A673 (cell line): ENCODE measurements at regions not wholly inside any gene's neighbourhood (a gene's known extent, or its start where the extent isn't known, plus 50 kb on each side); places are given as distances from the start of the nearest gene placed in this dataset.

Experiments
- BruUV-seq: library from RNA; stranded (reverse); fragments of 400-500 nt; replicated peaks from 2 replicates; lab custom pipeline; 2021; lab: Mats Ljungman, UMichigan
- CTCF ChIA-PET: fragments of 300-600 bp; sonication (Branson Sonifier 250); formaldehyde crosslinking; loops from one replicate; lab custom pipeline; 2022; ENCODE audit warnings: antibody characterized with exemption; lab: Charles Lee
- POLR2A ChIA-PET: fragments of 300-600 bp; sonication (Branson Sonifier 250); formaldehyde crosslinking; loops from one replicate; lab custom pipeline; 2022; ENCODE audit warnings: antibody characterized with exemption; ENCODE audit not compliant: low non-redundant PET; lab: Charles Lee
- DNase-seq: peaks from one replicate; pipeline ENCODE4 v3.0.0-alpha.2; 2015; ENCODE audit warnings: low spot score
- H3K27ac ChIP-seq: fragments of 200-600 bp; sonication (generic); 2 replicates; pipeline ENCODE4 v1.5.1; 2016; ENCODE audit warnings: mixed run types, low read depth, mild to moderate bottlenecking, mixed read lengths, antibody characterized with exemption, low read length; ENCODE audit not compliant: poor library complexity, severe bottlenecking
- H3K27me3 ChIP-seq: fragments of 200-600 bp; sonication (generic); replicated peaks from 2 replicates; pipeline ENCODE4 v1.6.1; 2017; ENCODE audit warnings: mixed run types, low read depth, mild to moderate bottlenecking, mixed read lengths, antibody characterized with exemption, low read length; ENCODE audit not compliant: insufficient read depth, poor library complexity
- H3K36me3 ChIP-seq: fragments of 200-600 bp; sonication (generic); 2 replicates; pipeline ENCODE4 v1.6.1; 2016; ENCODE audit warnings: mixed run types, mild to moderate bottlenecking, mixed read lengths, antibody characterized with exemption, low read length; ENCODE audit not compliant: insufficient read depth, poor library complexity, severe bottlenecking
- H3K4me1 ChIP-seq: fragments of 200-600 bp; sonication (generic); 2 replicates; pipeline ENCODE4 v1.6.1; 2017; ENCODE audit warnings: mixed run types, mild to moderate bottlenecking, mixed read lengths, antibody characterized with exemption, low read length; ENCODE audit not compliant: insufficient read depth, poor library complexity, severe bottlenecking
- H3K4me3 ChIP-seq: fragments of 200-600 bp; sonication (generic); 2 replicates; pipeline ENCODE4 v1.5.1; 2016; ENCODE audit warnings: low read depth, mixed run types, mild to moderate bottlenecking, mixed read lengths, low read length; ENCODE audit not compliant: poor library complexity, severe bottlenecking
- H3K9me3 ChIP-seq: fragments of 200-600 bp; sonication (generic); 2 replicates; pipeline ENCODE4 v1.6.1; 2016; ENCODE audit warnings: mixed run types, low read depth, mild to moderate bottlenecking, mixed read lengths, antibody characterized with exemption, low read length; ENCODE audit not compliant: poor library complexity, severe bottlenecking
- CTCF ChIP-seq: fragments of 300-800, 200-600 bp; sonication (generic); conservative IDR thresholded peaks from 2 replicates; pipeline ENCODE4 v1.5.1; 2017; ENCODE audit warnings: low read depth, mild to moderate bottlenecking, antibody characterized with exemption, low read length, moderate library complexity, mixed read lengths
- EZH2 ChIP-seq: fragments of 200-600 bp; sonication (generic); IDR thresholded peaks from 2 replicates; pipeline ENCODE4 v1.6.1; 2017; ENCODE audit warnings: borderline replicate concordance, low read depth, mild to moderate bottlenecking, mixed read lengths, antibody characterized with exemption, low read length; ENCODE audit not compliant: poor library complexity, severe bottlenecking
- intact Hi-C: fragments of 100-400 bp; cut with micrococcal nuclease; formaldehyde crosslinking; loops from one replicate; pipeline ENCODE4 v1.10.0; 2022; ENCODE audit not compliant: unreplicated experiment

- POLR2A ChIA-PET: no interaction called here
- Histone ChIP-seq H3K27ac (no peak overlapping the region), H3K4me3 (no peak overlapping the region), H3K9me3 (no peaks in the 10 kb centered on the region), H3K4me1 (no peaks in the 10 kb centered on the region), H3K27me3 (no peaks in the 10 kb centered on the region), H3K36me3 (no peaks in the 10 kb centered on the region)
- intact Hi-C loops: no loop called here
- no TSS peak for BruUV-seq
- DNase-seq: no peak
- CTCF ChIA-PET: no interaction called here
- no peak for TF ChIP-seq EZH2
Measured at GRCh38 chr7:110061387-110061786, 1029.5 kb upstream of the LRRN3 start.

DNA sequence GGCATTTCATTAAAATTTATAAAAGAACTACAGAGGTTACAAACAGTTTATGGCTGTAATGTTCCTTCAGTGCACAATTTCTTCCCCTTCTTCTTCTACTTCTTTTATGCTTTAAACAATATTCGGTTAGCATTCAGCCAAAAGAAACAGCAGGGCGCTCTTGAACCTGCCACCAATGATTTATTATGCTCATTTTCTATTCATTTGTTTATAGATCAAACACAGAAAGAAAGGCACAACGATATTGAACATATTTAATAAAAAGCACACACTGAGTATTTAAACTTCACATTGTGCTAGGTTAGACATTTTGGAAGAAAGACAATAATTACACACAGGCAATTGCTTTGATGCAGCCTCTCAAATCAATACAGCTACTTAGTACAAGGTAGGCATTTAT is 1025.8 kb upstream of the LRRN3 start:
- no peak overlapping the region for H3K4me3 ChIP-seq
- no peaks in the 10 kb centered on the region for H3K4me1 ChIP-seq
- intact Hi-C loops: no loop called here
- TF ChIP-seq CTCF (no peak), EZH2 (no peak)
- ChIA-PET POLR2A (no interaction called here), CTCF (no interaction called here)
- no peaks in the 10 kb centered on the region for H3K27me3 ChIP-seq
- no TSS peak for BruUV-seq
- H3K27ac ChIP-seq: no peak overlapping the region
- H3K36me3 ChIP-seq: no peaks in the 10 kb centered on the region
- DNase-seq: peak; percentile 11
- no peaks in the 10 kb centered on the region for H3K9me3 ChIP-seq

GRCh38 chr7:110066843-110067242 is 1024.1 kb upstream of the LRRN3 start:
- no peaks in the 10 kb centered on the region for H3K9me3 ChIP-seq
- no peaks in the 10 kb centered on the region for H3K36me3 ChIP-seq
- H3K4me1 ChIP-seq: no peaks in the 10 kb centered on the region
- H3K27ac ChIP-seq: no peak overlapping the region
- H3K4me3 ChIP-seq: no peak overlapping the region
- DNase-seq: no peak
- POLR2A ChIA-PET: no interaction called here
- CTCF ChIA-PET: no interaction called here
- no peaks in the 10 kb centered on the region for H3K27me3 ChIP-seq
- TF ChIP-seq EZH2 (no peak), CTCF (no peak)
- BruUV-seq: no TSS peak
- intact Hi-C loops: no loop called here

DNA sequence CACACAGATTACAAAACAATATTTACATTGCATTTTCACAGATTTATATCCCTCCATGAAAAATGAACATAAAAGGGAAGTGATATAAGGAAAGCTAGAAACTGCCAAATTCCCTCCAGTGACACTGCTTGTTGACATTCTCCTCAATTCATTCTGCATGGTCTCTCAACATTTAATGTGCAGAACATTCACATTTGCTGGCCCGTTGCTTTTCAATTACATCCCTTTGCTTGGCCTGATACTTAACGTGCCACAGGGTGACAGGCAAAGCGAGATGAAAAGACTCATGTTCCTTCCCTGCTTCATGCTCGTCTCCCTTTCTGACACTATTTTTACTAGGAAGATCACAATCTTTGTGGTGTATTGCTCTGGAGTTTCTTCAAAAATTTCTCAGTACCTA is 1019.7 kb upstream of the LRRN3 start:
- no TSS peak for BruUV-seq
- ChIA-PET CTCF (no interaction called here), POLR2A (no interaction called here)
- Histone ChIP-seq H3K4me1 (no peaks in the 10 kb centered on the region), H3K9me3 (no peaks in the 10 kb centered on the region), H3K27me3 (no peaks in the 10 kb centered on the region), H3K36me3 (no peaks in the 10 kb centered on the region), H3K4me3 (no peak overlapping the region), H3K27ac (no peak overlapping the region)
- intact Hi-C loops: no loop called here
- DNase-seq: no peak
- TF ChIP-seq EZH2 (no peak), CTCF (no peak)
